K562 (cell line): ENCODE measurements at regions not wholly inside any gene's neighbourhood (a gene's known extent, or its start where the extent isn't known, plus 50 kb on each side); places are given as distances from the start of the nearest gene placed in this dataset.

Source experiments
- ATAC-seq: fragments of 200-7000 bp; cut with Tn5 transposase; 3 replicates; pipeline ENCODE4 v1.9.1; 2020; ENCODE audit warnings: moderate library complexity
- BruUV-seq: library from RNA; stranded (reverse); fragments of 400-500 nt; replicated peaks from 2 replicates; lab custom pipeline; 2021; lab: Mats Ljungman, UMichigan
- CTCF ChIA-PET: fragments of 300-600 bp; formaldehyde crosslinking; extraction: SDS; loops from one replicate; lab custom pipeline; 2021; ENCODE audit warnings: low intra/inter-chr PET ratio; lab: Yijun Ruan, JAX
- POLR2A ChIA-PET: fragments of 300-600, 350-650 bp; sonication (Branson Sonifier 250); formaldehyde crosslinking; extraction: SDS; loops from one replicate; lab custom pipeline; 2021; ENCODE audit warnings: antibody characterized with exemption, inconsistent platforms; lab: Yijun Ruan, JAX
- DNase-seq, 4 experiments: peaks; one replicate each; pipeline versions ENCODE4 v3.0.0 to v3.0.0-alpha.2; 2011 to 2018; ENCODE audit warnings: low spot score in 3 of 4, mixed read lengths in 3 of 4; ENCODE audit errors: extremely low read depth in 1 of 4
- FAIRE-seq: peaks from 2 replicates; lab custom pipeline; 2011; peaks lifted over from hg19 to GRCh38; lab: Jason Lieb, UNC
- H2AFZ ChIP-seq: 2 replicates; pipeline ENCODE4 v1.6.0; 2011; ENCODE audit warnings: low read depth, low read length, control low read depth, inconsistent platforms
- H3K27ac ChIP-seq: fragments of 200-600 bp; 3 replicates; pipeline ENCODE4 v1.8.0; 2011; ENCODE audit warnings: low read depth, mild to moderate bottlenecking, control low read depth, inconsistent platforms, low read length, moderate library complexity, mixed read lengths; ENCODE audit errors: extremely low read depth
- H3K27me3 ChIP-seq, 2 experiments: fragments of 300-600 bp in 1 of 2; 2 replicates in 1 of 2; 3 replicates in 1 of 2; pipeline versions ENCODE4 v1.6.0 to v1.8.0; 2011; ENCODE audit warnings: inconsistent platforms in 2 of 2, low read length in 2 of 2, mild to moderate bottlenecking in 1 of 2, mixed read lengths in 1 of 2, moderate library complexity in 1 of 2; ENCODE audit not compliant: control insufficient read depth in 2 of 2, insufficient read depth in 2 of 2
- H3K36me3 ChIP-seq: fragments of 300-600 bp; 3 replicates; pipeline ENCODE4 v1.8.0; 2011; ENCODE audit warnings: mild to moderate bottlenecking, low read length, inconsistent platforms; ENCODE audit not compliant: control insufficient read depth, insufficient read depth
- H3K4me1 ChIP-seq, 2 experiments: fragments of 200-600 bp in 1 of 2; replicated peaks in 1 of 2; 2 replicates in 1 of 2; 3 replicates in 1 of 2; pipeline versions ENCODE4 v1.5.1 to v1.8.0; 2011; ENCODE audit warnings: inconsistent platforms in 2 of 2, low read length in 2 of 2, mild to moderate bottlenecking in 1 of 2, mixed read lengths in 1 of 2, moderate library complexity in 1 of 2; ENCODE audit not compliant: control insufficient read depth in 2 of 2, insufficient read depth in 2 of 2
- H3K4me2 ChIP-seq: 2 replicates; pipeline ENCODE4 v1.6.1; 2011; ENCODE audit warnings: low read length, control low read depth, inconsistent platforms, mixed read lengths; ENCODE audit not compliant: insufficient read depth
- H3K4me3 ChIP-seq: fragments of 200-600 bp; sonication (generic), shearing (Covaris generic); 2 replicates; pipeline ENCODE4 v1.5.1; 2016; ENCODE audit warnings: control low read depth, inconsistent platforms
- H3K79me2 ChIP-seq: fragments of 200-600 bp; 3 replicates; pipeline ENCODE4 v1.8.0; 2011; ENCODE audit warnings: low read length, inconsistent platforms; ENCODE audit not compliant: control insufficient read depth, insufficient read depth
- H3K9ac ChIP-seq, 2 experiments: 2 replicates each; pipeline versions ENCODE4 v1.6.0 to v1.6.1; 2011; ENCODE audit warnings: low read depth in 2 of 2, low read length in 2 of 2, control low read depth in 1 of 2, inconsistent platforms in 1 of 2, mild to moderate bottlenecking in 1 of 2, mixed read lengths in 1 of 2; ENCODE audit not compliant: insufficient read depth in 1 of 2
- H3K9me1 ChIP-seq: one replicate; pipeline ENCODE4 v1.6.0; 2011; ENCODE audit warnings: inconsistent platforms, mild to moderate bottlenecking, low read length, moderate library complexity; ENCODE audit not compliant: control insufficient read depth, insufficient read depth
- H3K9me3 ChIP-seq: replicated peaks from 2 replicates; pipeline ENCODE4 v1.5.1; 2011; ENCODE audit warnings: low read depth, low read length, inconsistent platforms; ENCODE audit not compliant: control insufficient read depth, insufficient read depth
- H4K20me1 ChIP-seq: replicated peaks from 2 replicates; pipeline ENCODE4 v1.6.1; 2011; ENCODE audit warnings: low read length, inconsistent platforms, mixed read lengths; ENCODE audit not compliant: control insufficient read depth, insufficient read depth
- ATF3 ChIP-seq, 2 experiments: fragments of 450-650 bp in 1 of 2; sonication (generic) in 1 of 2; formaldehyde crosslinking in 1 of 2; IDR thresholded peaks in 1 of 2; conservative IDR thresholded peaks in 1 of 2; 2 replicates each; pipeline versions ENCODE4 v1.6.1 to v1.8.1; 2016 to 2023; ENCODE audit warnings: mild to moderate bottlenecking in 2 of 2, moderate library complexity in 2 of 2, inconsistent platforms in 1 of 2, missing genetic modification reagents in 1 of 2
- FOS ChIP-seq: IDR thresholded peaks from 3 replicates; pipeline ENCODE4 v1.6.1; 2011; ENCODE audit not compliant: insufficient read length; ENCODE audit errors: extremely low read depth
- HNRNPUL1 ChIP-seq: fragments of 200-400 bp; formaldehyde crosslinking; IDR thresholded peaks from 2 replicates; pipeline ENCODE4 v1.6.1; 2017; ENCODE audit warnings: low read length
- JUND ChIP-seq, 2 experiments: IDR thresholded peaks; 2 replicates in 1 of 2; 3 replicates in 1 of 2; pipeline ENCODE4 v1.6.1; 2011; ENCODE audit warnings: borderline replicate concordance in 2 of 2, low read depth in 2 of 2, low read length in 2 of 2, improper control_type of control experiment in 1 of 2, missing biosample characterization in 1 of 2, missing genetic modification characterization in 1 of 2, missing genetic modification reagents in 1 of 2
- KAT2B ChIP-seq: IDR thresholded peaks from one replicate; pipeline ENCODE4 v1.6.1; 2012; ENCODE audit warnings: low read depth, mild to moderate bottlenecking, control low read depth, inconsistent platforms, low read length, moderate library complexity
- KLF10 ChIP-seq: fragments of 250-450 bp; sonication (Bioruptor Pico); IDR thresholded peaks from 2 replicates; pipeline ENCODE4 v1.6.1; 2021; ENCODE audit warnings: matching md5 sums
- NFIX ChIP-seq: fragments of 250-450 bp; sonication (Bioruptor Pico); IDR thresholded peaks from 2 replicates; pipeline ENCODE4 v1.4.0; 2020; ENCODE audit warnings: low read depth, mild to moderate bottlenecking, moderate library complexity
- RBM17 ChIP-seq: fragments of 200-400 bp; formaldehyde crosslinking; IDR thresholded peaks from 2 replicates; pipeline ENCODE4 v1.6.1; 2017; ENCODE audit warnings: low read depth, mild to moderate bottlenecking, low read length, borderline replicate concordance
- WHSC1 ChIP-seq: IDR thresholded peaks from one replicate; pipeline ENCODE4 v1.6.1; 2012; ENCODE audit warnings: low read length, control low read depth, inconsistent platforms
- ZNF133 ChIP-seq: fragments of 250-450 bp; sonication (Bioruptor Pico); IDR thresholded peaks from 2 replicates; pipeline ENCODE4 v1.4.0; 2020; ENCODE audit warnings: mild to moderate bottlenecking
- WGBS: fragments of 100-300 bp; shearing (Covaris generic); methylation state at CpG from one replicate; pipeline ENCODE4 v1.1.6; 2016; ENCODE audit warnings: low coverage, mixed read lengths; ENCODE audit not compliant: insufficient coverage; ENCODE audit errors: missing lambda C conversion rate; 5-methylcytosine and 5-hydroxymethylcytosine counted together
- in situ Hi-C: fragments of 300-500 bp; cut with MboI; formaldehyde crosslinking; loops from 4 replicates; pipeline ENCODE4 v1.15.0; 2018; ENCODE audit warnings: inconsistent platforms, mixed read lengths
- intact Hi-C: fragments of 100-400 bp; cut with micrococcal nuclease; formaldehyde crosslinking; loops from 2 replicates; pipeline ENCODE4 v1.14.2; 2022
- TF ChIP-seq, protein P1 (sequence below): fragments of 250-450 bp; sonication (Bioruptor Pico); IDR thresholded peaks from 2 replicates; pipeline ENCODE4 v1.5.0; 2021
- TF ChIP-seq, protein P2 (sequence below): sonication (generic); formaldehyde crosslinking; IDR thresholded peaks from 2 replicates; pipeline ENCODE4 v1.9.0; 2022; ENCODE audit warnings: mild to moderate bottlenecking, missing genetic modification reagents
- TF ChIP-seq, protein P3 (sequence below): fragments of 250-450 bp; sonication (Bioruptor Pico); IDR thresholded peaks from 2 replicates; pipeline ENCODE4 v1.4.0; 2020; ENCODE audit warnings: mild to moderate bottlenecking, moderate library complexity
- TF ChIP-seq, protein P4 (sequence below), 3 experiments: fragments of 200-800 bp in 1 of 3; sonication (Bioruptor generic) in 1 of 3; sonication (generic) in 1 of 3; formaldehyde crosslinking in 1 of 3; IDR thresholded peaks; 2 replicates each; pipeline versions ENCODE4 v1.6.1 to v1.8.0; 2016 to 2022; ENCODE audit warnings: mild to moderate bottlenecking in 2 of 3, missing compliant biosample characterization in 2 of 3, missing genetic modification characterization in 2 of 3, missing genetic modification reagents in 1 of 3

GRCh38 chr10:126781450-126782216 lies 111.1 kb upstream of the C10orf90 start:
- intact Hi-C loops = no loop called here
- BruUV-seq = no TSS peak
- no peak for DNase-seq
- TF ChIP-seq KLF10 = no peak
- no peak for TF ChIP-seq RBM17
- no peak for TF ChIP-seq KAT2B
- no peak for TF ChIP-seq WHSC1
- TF ChIP-seq, protein P1, sequence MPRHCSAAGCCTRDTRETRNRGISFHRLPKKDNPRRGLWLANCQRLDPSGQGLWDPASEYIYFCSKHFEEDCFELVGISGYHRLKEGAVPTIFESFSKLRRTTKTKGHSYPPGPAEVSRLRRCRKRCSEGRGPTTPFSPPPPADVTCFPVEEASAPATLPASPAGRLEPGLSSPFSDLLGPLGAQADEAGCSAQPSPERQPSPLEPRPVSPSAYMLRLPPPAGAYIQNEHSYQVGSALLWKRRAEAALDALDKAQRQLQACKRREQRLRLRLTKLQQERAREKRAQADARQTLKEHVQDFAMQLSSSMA (CRISPR knock-in tag) = no peak
- TF ChIP-seq, protein P2, sequence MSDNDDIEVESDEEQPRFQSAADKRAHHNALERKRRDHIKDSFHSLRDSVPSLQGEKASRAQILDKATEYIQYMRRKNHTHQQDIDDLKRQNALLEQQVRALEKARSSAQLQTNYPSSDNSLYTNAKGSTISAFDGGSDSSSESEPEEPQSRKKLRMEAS = no peak
- TF ChIP-seq ZNF133 = no peak
- no peak for TF ChIP-seq JUND (IDR thresholded peaks at IDR 0.05; ENCODE audit: borderline replicate concordance, low read depth, low read length)
- TF ChIP-seq JUND (tag; IDR thresholded peaks at IDR 0.05; ENCODE audit: borderline replicate concordance, low read depth, low read length) = no peak
- no peak for TF ChIP-seq FOS
- TF ChIP-seq, protein P3, sequence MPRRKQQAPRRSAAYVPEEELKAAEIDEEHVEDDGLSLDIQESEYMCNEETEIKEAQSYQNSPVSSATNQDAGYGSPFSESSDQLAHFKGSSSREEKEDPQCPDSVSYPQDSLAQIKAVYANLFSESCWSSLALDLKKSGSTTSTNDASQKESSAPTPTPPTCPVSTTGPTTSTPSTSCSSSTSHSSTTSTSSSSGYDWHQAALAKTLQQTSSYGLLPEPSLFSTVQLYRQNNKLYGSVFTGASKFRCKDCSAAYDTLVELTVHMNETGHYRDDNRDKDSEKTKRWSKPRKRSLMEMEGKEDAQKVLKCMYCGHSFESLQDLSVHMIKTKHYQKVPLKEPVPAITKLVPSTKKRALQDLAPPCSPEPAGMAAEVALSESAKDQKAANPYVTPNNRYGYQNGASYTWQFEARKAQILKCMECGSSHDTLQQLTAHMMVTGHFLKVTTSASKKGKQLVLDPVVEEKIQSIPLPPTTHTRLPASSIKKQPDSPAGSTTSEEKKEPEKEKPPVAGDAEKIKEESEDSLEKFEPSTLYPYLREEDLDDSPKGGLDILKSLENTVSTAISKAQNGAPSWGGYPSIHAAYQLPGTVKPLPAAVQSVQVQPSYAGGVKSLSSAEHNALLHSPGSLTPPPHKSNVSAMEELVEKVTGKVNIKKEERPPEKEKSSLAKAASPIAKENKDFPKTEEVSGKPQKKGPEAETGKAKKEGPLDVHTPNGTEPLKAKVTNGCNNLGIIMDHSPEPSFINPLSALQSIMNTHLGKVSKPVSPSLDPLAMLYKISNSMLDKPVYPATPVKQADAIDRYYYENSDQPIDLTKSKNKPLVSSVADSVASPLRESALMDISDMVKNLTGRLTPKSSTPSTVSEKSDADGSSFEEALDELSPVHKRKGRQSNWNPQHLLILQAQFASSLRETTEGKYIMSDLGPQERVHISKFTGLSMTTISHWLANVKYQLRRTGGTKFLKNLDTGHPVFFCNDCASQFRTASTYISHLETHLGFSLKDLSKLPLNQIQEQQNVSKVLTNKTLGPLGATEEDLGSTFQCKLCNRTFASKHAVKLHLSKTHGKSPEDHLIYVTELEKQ = no peak
- TF ChIP-seq, protein P4, sequence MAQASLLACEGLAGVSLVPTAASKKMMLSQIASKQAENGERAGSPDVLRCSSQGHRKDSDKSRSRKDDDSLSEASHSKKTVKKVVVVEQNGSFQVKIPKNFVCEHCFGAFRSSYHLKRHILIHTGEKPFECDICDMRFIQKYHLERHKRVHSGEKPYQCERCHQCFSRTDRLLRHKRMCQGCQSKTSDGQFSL (CRISPR knock-in tag; IDR thresholded peaks at IDR 0.05) = no peak
- TF ChIP-seq, protein P4 (tag; IDR thresholded peaks at IDR 0.05) = no peak
- no peak for TF ChIP-seq HNRNPUL1
- TF ChIP-seq ATF3 (IDR thresholded peaks at IDR 0.05) = no peak
- no peak for TF ChIP-seq ATF3 (CRISPR knock-in tag; conservative IDR thresholded peaks at IDR 0.05)
- no peak for TF ChIP-seq NFIX

More at GRCh38 chr10:126781450-126782216, 111.1 kb upstream of the C10orf90 start:
- Histone ChIP-seq H3K4me3 (no peak overlapping the region), H3K4me1 (no peaks in the 10 kb centered on the region), H4K20me1 (no peaks in the 10 kb centered on the region), H3K9ac (no peak overlapping the region), H3K4me2 (no peak overlapping the region), H3K79me2 (no peaks in the 10 kb centered on the region), H3K9me1 (no peaks in the 10 kb centered on the region), H2AFZ (no peak overlapping the region), H3K27me3 (no peaks in the 10 kb centered on the region), H3K9me3 (no peaks in the 10 kb centered on the region), H3K36me3 (no peaks in the 10 kb centered on the region), H3K27ac (no peak overlapping the region)
- POLR2A ChIA-PET = no interaction called here
- ATAC-seq (no peak), FAIRE-seq (no peak)
- CTCF ChIA-PET = no interaction called here
- in situ Hi-C loops = no loop called here
- WGBS = 0% methylated on average over 3 of the region's 3 CpGs
